Right lobe of liver (tissue), 6 donors: ENCODE measurements at regions not wholly inside any gene's neighbourhood (a gene's known extent, or its start where the extent isn't known, plus 50 kb on each side); places are given as distances from the start of the nearest gene placed in this dataset.
"Not testable (repeated sequence)": the region's sequence is repeated elsewhere in the genome, so short reads cannot be mapped to it uniquely, and the experiment has no call there.

ENCODE experiments used
- ATAC-seq, 4 donors: fragments of 200-7000 bp; cut with Tn5 transposase; one replicate each; pipeline ENCODE4 v1.9.1; 2020; ENCODE audit warnings: mild to moderate bottlenecking in 4 of 4, moderate library complexity in 4 of 4
- DNase-seq, 3 donors: peaks; one replicate each; pipeline ENCODE4 v3.0.0-alpha.2; 2020
- H3K27ac ChIP-seq, 3 donors: fragments of 200-600 bp; one replicate each; pipeline ENCODE4 v1.8.0; 2022
- H3K27me3 ChIP-seq, 2 donors: fragments of 200-600 bp; one replicate each; pipeline ENCODE4 v1.8.0; 2022
- H3K36me3 ChIP-seq, 4 donors: fragments of 200-600 bp; sonication (generic) in 1 of 4; one replicate each; pipeline versions ENCODE4 v1.5.1 to v1.8.0; 2017 to 2022; ENCODE audit warnings: control low read depth in 1 of 4
- H3K4me1 ChIP-seq, 4 donors: fragments of 200-600 bp; sonication (generic) in 1 of 4; one replicate each; pipeline versions ENCODE4 v1.5.1 to v1.8.0; 2017 to 2022; ENCODE audit warnings: control low read depth in 1 of 4
- H3K4me3 ChIP-seq, 3 donors: fragments of 200-600 bp; one replicate each; pipeline ENCODE4 v1.8.0; 2022
- H3K9me3 ChIP-seq, 4 donors: fragments of 200-600 bp; sonication (generic) in 1 of 4; one replicate each; pipeline versions ENCODE4 v1.5.1 to v1.8.0; 2017 to 2022; ENCODE audit warnings: control low read depth in 1 of 4
- POLR2A ChIP-seq: fragments of 450-650 bp; IDR thresholded peaks from one replicate; pipeline ENCODE4 v1.6.1; 2017; ENCODE audit warnings: antibody characterized with exemption, mild to moderate bottlenecking
- WGBS: methylation state at CpG from one replicate; pipeline ENCODE4 v1.1.6; 2018; ENCODE audit warnings: low coverage, low lambda C conversion rate; ENCODE audit not compliant: insufficient coverage; ENCODE audit errors: missing lambda C conversion rate; 5-methylcytosine and 5-hydroxymethylcytosine counted together
- intact Hi-C, 2 donors: fragments of 100-400 bp; cut with DNase I; formaldehyde crosslinking; loops; one replicate each; pipeline versions ENCODE4 v1.11.2 to v1.14.1; 2022
- TF ChIP-seq, protein P1 (sequence below), 4 donors: fragments of 200-600 bp in 3 of 4; fragments of 450-650 bp in 1 of 4; IDR thresholded peaks; one replicate each; pipeline versions ENCODE4 v1.5.1 to v1.8.0; 2016 to 2022; ENCODE audit warnings: antibody characterized with exemption in 4 of 4, mild to moderate bottlenecking in 2 of 4
- donor health status: DM: no; HTN: yes; CAD: no.
- donor health status: DM: no; HTN: no; CAD: no.
- donor health status: DM: no; HTN: no; CAD: no.
- donor health status: DM: no; HTN: yes; CAD: no.
- donor health status: DM: no; HTN: yes; CAD: no.

GRCh38 chr11:22115470-22116029 is 77.3 kb upstream of the ANO5 start:
- intact Hi-C loops: no loop called here
- WGBS: 69% methylated on average over 3 of the region's 3 CpGs
- H3K4me1 ChIP-seq: no peaks in the 10 kb centered on the region
- H3K4me3 ChIP-seq: no peak overlapping the region
- ATAC-seq (no peak), DNase-seq (no peak)
- H3K27ac ChIP-seq: no peak overlapping the region
- TF ChIP-seq, protein P1, sequence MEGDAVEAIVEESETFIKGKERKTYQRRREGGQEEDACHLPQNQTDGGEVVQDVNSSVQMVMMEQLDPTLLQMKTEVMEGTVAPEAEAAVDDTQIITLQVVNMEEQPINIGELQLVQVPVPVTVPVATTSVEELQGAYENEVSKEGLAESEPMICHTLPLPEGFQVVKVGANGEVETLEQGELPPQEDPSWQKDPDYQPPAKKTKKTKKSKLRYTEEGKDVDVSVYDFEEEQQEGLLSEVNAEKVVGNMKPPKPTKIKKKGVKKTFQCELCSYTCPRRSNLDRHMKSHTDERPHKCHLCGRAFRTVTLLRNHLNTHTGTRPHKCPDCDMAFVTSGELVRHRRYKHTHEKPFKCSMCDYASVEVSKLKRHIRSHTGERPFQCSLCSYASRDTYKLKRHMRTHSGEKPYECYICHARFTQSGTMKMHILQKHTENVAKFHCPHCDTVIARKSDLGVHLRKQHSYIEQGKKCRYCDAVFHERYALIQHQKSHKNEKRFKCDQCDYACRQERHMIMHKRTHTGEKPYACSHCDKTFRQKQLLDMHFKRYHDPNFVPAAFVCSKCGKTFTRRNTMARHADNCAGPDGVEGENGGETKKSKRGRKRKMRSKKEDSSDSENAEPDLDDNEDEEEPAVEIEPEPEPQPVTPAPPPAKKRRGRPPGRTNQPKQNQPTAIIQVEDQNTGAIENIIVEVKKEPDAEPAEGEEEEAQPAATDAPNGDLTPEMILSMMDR (IDR thresholded peaks at IDR 0.05): no peak
- TF ChIP-seq POLR2A: no peak
- no peaks in the 10 kb centered on the region for H3K27me3 ChIP-seq
- H3K36me3 ChIP-seq: no peaks in the 10 kb centered on the region
- H3K9me3 ChIP-seq: no peaks in the 10 kb centered on the region

GRCh38 chr11:22127981-22128380 is 64.9 kb upstream of the ANO5 start:
- not testable (repeated sequence) for H3K27me3 ChIP-seq, H3K36me3 ChIP-seq, H3K4me1 ChIP-seq, H3K4me3 ChIP-seq, DNase-seq, H3K9me3 ChIP-seq, H3K27ac ChIP-seq, ATAC-seq
- intact Hi-C loops: loop anchor here in 1 of 2 donors (10.0 kb wide), 1 partner anchor 193 kb away; no protein-coding TSS in a partner anchor
- WGBS: 68% methylated on average over 2 of the region's 2 CpGs

DNA sequence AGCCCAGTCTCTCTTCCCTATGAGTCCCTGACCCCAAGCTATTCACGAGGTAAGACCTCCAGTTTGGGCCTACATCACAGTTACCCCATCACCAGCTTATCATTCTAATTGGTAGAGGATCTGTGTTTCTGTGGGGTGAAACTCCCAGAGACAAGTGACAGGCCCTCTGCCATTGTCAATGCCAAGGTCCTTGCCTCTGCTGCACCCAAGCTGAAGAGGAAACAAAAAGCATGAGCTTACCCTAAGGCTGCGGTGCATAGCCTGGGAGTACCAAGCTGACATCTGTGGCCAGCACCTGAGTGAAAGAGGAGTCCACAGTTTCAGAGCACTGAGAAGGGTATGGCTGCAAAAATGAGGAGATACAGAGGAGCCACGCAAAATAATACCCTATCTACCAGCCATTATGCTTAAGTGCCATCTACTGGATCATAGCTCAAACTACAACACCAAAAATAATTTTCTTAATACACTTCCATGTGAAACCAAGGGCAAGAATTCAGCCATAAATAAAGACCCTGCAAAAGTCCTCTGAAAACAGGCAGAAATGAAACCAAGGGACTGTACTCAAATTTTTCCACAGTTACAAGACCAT is 62.3 kb upstream of the ANO5 start:
- TF ChIP-seq, protein P1 (IDR thresholded peaks at IDR 0.05): peak; percentile 55 to 74 (median 68)
- TF ChIP-seq POLR2A: no peak
- Histone ChIP-seq H3K27me3 (no peaks in the 10 kb centered on the region), H3K4me3 (no peak overlapping the region), H3K4me1 (no peaks in the 10 kb centered on the region), H3K27ac (no peak overlapping the region), H3K36me3 (no peaks in the 10 kb centered on the region), H3K9me3 (no peaks in the 10 kb centered on the region)
- 43% methylated on average over 3 of the region's 3 CpGs for WGBS
- DNase-seq: no peak
- ATAC-seq: peak; percentile 91 to 96 (median 94)
- intact Hi-C loops: no loop called here

DNA sequence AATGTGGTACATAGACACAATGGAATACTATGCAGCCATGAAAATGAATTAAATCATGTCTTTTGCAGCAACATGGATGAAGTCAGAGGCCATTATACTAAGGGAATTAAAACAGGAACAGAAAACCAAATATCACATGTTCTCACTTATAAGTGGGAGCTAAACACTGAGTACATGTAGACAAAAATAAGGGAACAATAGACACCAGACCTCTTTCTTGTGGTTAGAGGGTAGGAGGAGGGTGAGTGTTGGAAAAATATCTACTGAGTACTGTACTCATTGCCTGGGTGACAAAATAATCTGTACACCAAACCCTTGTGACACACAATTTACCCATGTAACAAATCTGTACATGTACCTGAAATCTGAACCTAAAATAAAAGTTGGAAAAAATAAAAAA is 59.1 kb upstream of the ANO5 start:
- Histone ChIP-seq H3K36me3 (no peaks in the 10 kb centered on the region), H3K4me3 (no peak overlapping the region), H3K4me1 (no peaks in the 10 kb centered on the region), H3K9me3 (no peaks in the 10 kb centered on the region), H3K27me3 (no peaks in the 10 kb centered on the region), H3K27ac (no peak overlapping the region)
- TF ChIP-seq POLR2A: no peak
- TF ChIP-seq, protein P1 (IDR thresholded peaks at IDR 0.05): no peak
- DNase-seq: no peak
- intact Hi-C loops: no loop called here
- ATAC-seq: no peak

DNA sequence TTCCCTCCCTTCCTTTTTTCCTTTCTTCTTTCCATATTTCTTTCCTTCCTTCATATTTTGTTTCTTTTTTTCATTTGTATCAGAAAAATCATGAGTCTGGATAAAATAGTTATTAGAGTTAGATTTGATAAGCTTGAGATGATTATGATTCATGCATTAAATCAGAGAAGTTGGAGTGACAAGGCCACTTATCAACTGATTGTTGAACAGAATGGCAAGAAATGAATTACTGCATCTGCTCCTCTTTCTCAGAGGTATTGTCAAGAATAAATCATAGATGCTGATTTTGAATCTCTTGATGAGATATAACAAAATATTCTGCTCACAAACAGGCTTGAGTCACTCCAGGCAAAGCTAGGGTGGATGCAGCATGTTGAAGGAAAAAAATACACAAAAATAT is 54.6 kb upstream of the ANO5 start:
- Histone ChIP-seq H3K9me3 (no peaks in the 10 kb centered on the region), H3K4me3 (no peak overlapping the region), H3K36me3 (no peaks in the 10 kb centered on the region), H3K27ac (no peak overlapping the region), H3K4me1 (no peaks in the 10 kb centered on the region), H3K27me3 (no peaks in the 10 kb centered on the region)
- no peak for ATAC-seq
- intact Hi-C loops: no loop called here
- no peak for DNase-seq
- TF ChIP-seq POLR2A: no peak
- TF ChIP-seq, protein P1 (IDR thresholded peaks at IDR 0.05): no peak
